ENCODE measurements at regions not wholly inside any gene's neighbourhood (a gene's known extent, or its start where the extent isn't known, plus 50 kb on each side); places are given as distances from the start of the nearest gene placed in this dataset.

DNA sequence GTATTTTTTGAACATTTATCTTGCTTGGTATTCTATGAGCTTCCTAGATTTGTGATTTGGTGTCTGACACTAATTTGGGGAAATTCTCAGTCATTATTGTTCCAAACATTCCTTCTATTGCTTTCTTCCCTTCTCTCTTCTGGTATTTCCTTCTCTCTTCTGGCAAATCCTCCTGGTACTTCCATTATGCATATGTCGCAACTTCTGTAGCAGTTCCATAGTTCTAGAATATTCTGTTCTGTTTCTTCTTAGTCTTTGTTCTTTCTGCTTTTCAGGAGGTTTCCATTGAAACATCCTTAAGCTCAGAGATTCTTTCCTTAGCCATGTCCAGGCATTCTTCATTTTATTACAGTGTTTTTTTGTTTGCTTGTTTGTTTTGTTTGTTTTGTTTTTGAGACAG lies 155.2 kb upstream of the PIK3R1 start:
- Histone ChIP-seq H3K27ac (no peak overlapping the region), H3K27me3 (no peaks in the 10 kb centered on the region), H3K36me3 (no peaks in the 10 kb centered on the region), H3K9me3 (peaks cover 0 to 18% of the 10 kb centered on the region in 2 donors), H3K4me1 (no peaks in the 10 kb centered on the region), H3K4me3 (no peak overlapping the region)
- TF ChIP-seq, protein P1, sequence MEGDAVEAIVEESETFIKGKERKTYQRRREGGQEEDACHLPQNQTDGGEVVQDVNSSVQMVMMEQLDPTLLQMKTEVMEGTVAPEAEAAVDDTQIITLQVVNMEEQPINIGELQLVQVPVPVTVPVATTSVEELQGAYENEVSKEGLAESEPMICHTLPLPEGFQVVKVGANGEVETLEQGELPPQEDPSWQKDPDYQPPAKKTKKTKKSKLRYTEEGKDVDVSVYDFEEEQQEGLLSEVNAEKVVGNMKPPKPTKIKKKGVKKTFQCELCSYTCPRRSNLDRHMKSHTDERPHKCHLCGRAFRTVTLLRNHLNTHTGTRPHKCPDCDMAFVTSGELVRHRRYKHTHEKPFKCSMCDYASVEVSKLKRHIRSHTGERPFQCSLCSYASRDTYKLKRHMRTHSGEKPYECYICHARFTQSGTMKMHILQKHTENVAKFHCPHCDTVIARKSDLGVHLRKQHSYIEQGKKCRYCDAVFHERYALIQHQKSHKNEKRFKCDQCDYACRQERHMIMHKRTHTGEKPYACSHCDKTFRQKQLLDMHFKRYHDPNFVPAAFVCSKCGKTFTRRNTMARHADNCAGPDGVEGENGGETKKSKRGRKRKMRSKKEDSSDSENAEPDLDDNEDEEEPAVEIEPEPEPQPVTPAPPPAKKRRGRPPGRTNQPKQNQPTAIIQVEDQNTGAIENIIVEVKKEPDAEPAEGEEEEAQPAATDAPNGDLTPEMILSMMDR (IDR thresholded peaks at IDR 0.05) = no peak
- DNase-seq (ENCODE audit: low spot score) = no peak

DNA sequence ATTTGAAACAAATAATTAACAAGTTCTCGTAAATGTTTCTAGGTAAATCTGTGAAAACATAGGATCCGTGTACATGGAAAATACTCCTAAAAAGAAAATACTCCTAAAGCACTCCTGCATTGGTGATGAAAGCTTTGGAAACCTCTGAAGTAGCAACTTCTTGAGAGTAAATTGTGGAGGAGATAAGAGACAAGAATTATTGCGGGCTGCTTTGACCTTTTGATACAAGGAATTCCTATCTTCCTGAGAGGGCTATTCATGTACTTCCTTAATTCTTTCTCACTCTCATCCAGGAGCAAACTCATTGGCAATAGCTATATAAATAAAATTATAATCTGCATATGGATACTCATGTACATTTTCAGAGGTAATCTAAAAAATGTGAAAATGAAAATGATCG lies 158.4 kb upstream of the PIK3R1 start:
- no peak overlapping the region for H3K4me3 ChIP-seq

DNA sequence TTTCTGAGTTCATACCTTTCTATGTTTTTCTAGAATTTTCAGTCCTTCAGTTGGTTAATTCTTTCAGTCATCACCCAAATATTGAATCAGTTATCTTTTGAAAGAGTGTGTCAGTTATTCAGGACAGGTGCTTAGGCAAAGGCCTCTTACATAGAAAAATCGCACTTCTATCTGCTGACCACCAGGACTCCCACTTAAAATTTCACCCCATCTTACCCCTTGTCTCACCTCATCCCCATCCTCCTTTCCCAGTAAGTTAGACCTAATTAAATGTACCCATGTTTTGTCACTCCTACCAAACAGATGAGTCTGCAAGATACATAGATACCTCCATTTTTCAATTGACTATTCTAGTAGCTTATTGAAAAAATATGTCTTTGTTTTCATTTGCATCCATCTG lies 159.9 kb upstream of the PIK3R1 start:
- Histone ChIP-seq H3K36me3 (no peaks in the 10 kb centered on the region), H3K27ac (no peak overlapping the region), H3K27me3 (no peaks in the 10 kb centered on the region), H3K9me3 (no peaks in the 10 kb centered on the region), H3K4me1 (peaks cover 0 to 8% of the 10 kb centered on the region in 2 donors), H3K4me3 (no peak overlapping the region)
- TF ChIP-seq, protein P1 (IDR thresholded peaks at IDR 0.05) = no peak
- no peak for DNase-seq (ENCODE audit: low spot score)

More for the DNA sequence above, 158.4 kb upstream of the PIK3R1 start:
- peaks cover 0 to 8% of the 10 kb centered on the region in 2 donors for H3K4me1 ChIP-seq
- TF ChIP-seq, protein P1 (IDR thresholded peaks at IDR 0.05) = no peak
- H3K27me3 ChIP-seq = no peaks in the 10 kb centered on the region
- DNase-seq (ENCODE audit: low spot score) = no peak
- H3K36me3 ChIP-seq = no peaks in the 10 kb centered on the region
- H3K27ac ChIP-seq = no peak overlapping the region
- peaks cover 0 to 10% of the 10 kb centered on the region in 2 donors for H3K9me3 ChIP-seq

DNA sequence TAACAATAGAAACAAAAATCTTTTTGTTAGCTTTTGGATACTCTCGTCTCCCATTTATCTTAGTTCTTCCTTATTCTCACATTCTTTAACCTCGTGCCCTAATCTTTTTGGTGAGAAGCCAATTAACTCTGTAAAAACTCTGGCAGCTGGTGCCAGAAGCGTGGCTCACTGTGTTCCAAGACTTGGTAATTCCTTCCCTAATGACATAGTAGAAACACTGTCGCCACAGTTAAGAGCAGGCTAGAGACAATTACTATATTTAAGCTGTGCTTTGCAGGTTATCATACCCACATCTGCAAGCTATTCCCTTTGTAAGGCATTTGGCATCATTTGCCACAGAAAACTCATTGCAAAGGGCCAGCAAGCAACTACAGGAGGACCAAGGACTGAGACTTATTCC lies 160.9 kb upstream of the PIK3R1 start:
- H3K4me1 ChIP-seq = peaks cover 0 to 8% of the 10 kb centered on the region in 2 donors
- H3K27me3 ChIP-seq = no peaks in the 10 kb centered on the region
- H3K4me3 ChIP-seq = no peak overlapping the region
- H3K27ac ChIP-seq = no peak overlapping the region
- TF ChIP-seq, protein P1 (IDR thresholded peaks at IDR 0.05) = no peak
- no peaks in the 10 kb centered on the region for H3K9me3 ChIP-seq
- DNase-seq (ENCODE audit: low spot score) = no peak
- H3K36me3 ChIP-seq = no peaks in the 10 kb centered on the region

DNA sequence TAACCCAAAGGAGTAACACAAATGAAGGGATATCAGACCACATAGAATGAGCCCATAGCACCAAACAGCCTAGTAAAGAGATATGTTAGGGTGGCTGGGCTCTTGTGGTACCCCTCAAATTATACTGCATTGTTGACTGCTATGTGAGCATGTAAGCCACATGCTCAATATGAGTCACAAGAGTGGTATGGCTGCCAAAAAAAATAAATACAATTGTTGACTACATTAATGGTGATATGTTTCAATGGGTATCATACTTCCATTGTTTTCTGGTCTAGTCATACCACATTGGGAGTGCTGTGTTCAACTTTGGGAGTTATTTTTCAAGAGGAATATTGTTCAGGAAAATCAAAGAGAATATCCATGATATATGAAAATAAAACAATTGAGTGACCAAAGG lies 162.4 kb upstream of the PIK3R1 start:
- H3K9me3 ChIP-seq = peaks cover 0 to 4% of the 10 kb centered on the region in 2 donors
- H3K36me3 ChIP-seq = no peaks in the 10 kb centered on the region
- no peak overlapping the region for H3K27ac ChIP-seq
- TF ChIP-seq, protein P1 (IDR thresholded peaks at IDR 0.05) = no peak
- H3K4me1 ChIP-seq = peaks cover 0 to 8% of the 10 kb centered on the region in 2 donors
- H3K27me3 ChIP-seq = no peaks in the 10 kb centered on the region
- no peak overlapping the region for H3K4me3 ChIP-seq
- no peak for DNase-seq (ENCODE audit: low spot score)

DNA sequence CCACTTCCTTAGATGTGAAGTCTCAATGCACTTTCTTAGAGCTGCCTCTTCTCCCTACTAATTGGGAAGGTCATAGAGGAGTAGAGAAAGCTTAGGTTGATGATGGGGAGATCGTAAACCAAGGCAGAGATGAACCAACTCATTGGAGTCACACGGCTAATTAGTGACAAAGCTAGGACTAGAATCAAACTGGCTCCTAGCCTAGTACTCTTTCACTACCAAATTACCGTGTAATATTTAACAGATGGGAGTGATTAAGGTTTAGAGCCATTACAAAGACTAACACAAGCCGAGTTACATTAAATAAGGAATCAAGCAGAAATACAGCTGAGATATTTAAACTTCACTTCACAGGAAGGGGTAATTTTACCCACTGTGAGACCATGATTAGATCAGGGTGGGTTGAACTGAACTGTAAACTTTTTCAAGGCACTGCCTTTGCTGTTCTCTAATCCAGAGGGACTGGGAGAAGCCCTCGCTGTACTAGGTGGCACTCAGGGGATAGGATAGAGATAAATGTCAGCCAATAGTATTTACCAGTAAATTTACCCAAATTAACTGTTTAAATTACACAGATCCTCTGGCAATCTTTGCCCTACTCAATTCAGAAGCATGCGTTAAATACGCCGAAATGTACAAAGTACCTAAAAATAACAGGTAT lies 166.4 kb upstream of the PIK3R1 start:
- Histone ChIP-seq H3K4me3 (no peak overlapping the region), H3K36me3 (no peaks in the 10 kb centered on the region), H3K27me3 (no peaks in the 10 kb centered on the region), H3K9me3 (peaks cover 0 to 12% of the 10 kb centered on the region in 2 donors), H3K4me1 (no peaks in the 10 kb centered on the region), H3K27ac (no peak overlapping the region)
- TF ChIP-seq, protein P1 (IDR thresholded peaks at IDR 0.05) = no peak
- DNase-seq (ENCODE audit: low spot score) = no peak

Data from right atrium auricular region (tissue), 2 donors.